ENCODE measurements at regions not wholly inside any gene's neighbourhood (a gene's known extent, or its start where the extent isn't known, plus 50 kb on each side); places are given as distances from the start of the nearest gene placed in this dataset.
"Not testable (repeated sequence)": the region's sequence is repeated elsewhere in the genome, so short reads cannot be mapped to it uniquely, and the experiment has no call there.

DNA sequence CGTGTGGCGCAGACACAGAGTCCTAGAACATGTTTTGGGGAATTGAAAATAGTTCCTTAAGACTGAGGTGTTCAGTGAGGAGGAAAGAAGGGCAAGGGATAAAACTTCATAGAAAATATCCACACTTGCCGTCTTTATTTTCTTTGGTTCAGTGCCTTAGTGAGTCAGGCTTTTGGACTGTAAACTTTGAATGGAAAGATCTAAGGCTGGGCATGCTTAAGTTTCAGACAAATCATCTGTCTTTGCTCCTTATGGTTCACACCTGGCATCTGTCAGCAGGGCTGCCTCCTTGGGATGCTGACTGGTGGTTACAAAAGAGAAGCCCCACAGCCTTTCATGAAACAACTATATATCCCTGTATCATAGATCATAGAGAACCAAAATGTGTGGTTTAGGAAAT lies 136.3 kb upstream of the PRICKLE1 start:
- intact Hi-C loops (cut with DNase I) = no loop called here
- DNase-seq (ENCODE audit: extremely low spot score in 2 of 2) = no peak

DNA sequence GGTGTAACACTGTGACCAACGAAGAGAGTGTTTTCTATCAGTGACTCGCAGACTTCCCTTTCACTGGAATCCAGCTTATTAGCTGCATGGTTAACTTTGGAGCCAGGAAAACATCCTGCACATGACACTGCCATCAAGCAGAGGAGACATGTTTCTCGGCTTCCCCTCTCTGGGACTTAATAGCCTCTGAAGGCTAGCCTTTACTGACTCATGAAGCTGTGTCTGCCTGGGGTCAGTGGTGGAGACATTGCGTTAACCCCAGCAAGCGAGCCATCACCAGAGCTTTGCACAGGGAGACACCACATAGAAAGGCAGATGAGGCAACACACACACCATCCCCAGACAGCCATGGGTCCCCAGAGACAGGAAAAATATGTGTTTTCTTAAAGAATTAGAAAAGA lies 126.9 kb upstream of the PRICKLE1 start:
- no peak for DNase-seq (ENCODE audit: extremely low spot score in 2 of 2)
- Histone ChIP-seq H3K4me1 (peaks cover 7% of the 10 kb centered on the region), H3K4me3 (no peak overlapping the region), H3K36me3 (no peaks in the 10 kb centered on the region), H3K9me3 (no peaks in the 10 kb centered on the region), H3K27me3 (no peaks in the 10 kb centered on the region), H3K27ac (no peak overlapping the region)
- TF ChIP-seq POLR2AphosphoS5 (IDR thresholded peaks at IDR 0.05; ENCODE audit: insufficient read depth in 1 of 2, low read depth in 1 of 2) = no peak
- TF ChIP-seq POLR2A (IDR thresholded peaks at IDR 0.05) = no peak
- TF ChIP-seq, protein P1, sequence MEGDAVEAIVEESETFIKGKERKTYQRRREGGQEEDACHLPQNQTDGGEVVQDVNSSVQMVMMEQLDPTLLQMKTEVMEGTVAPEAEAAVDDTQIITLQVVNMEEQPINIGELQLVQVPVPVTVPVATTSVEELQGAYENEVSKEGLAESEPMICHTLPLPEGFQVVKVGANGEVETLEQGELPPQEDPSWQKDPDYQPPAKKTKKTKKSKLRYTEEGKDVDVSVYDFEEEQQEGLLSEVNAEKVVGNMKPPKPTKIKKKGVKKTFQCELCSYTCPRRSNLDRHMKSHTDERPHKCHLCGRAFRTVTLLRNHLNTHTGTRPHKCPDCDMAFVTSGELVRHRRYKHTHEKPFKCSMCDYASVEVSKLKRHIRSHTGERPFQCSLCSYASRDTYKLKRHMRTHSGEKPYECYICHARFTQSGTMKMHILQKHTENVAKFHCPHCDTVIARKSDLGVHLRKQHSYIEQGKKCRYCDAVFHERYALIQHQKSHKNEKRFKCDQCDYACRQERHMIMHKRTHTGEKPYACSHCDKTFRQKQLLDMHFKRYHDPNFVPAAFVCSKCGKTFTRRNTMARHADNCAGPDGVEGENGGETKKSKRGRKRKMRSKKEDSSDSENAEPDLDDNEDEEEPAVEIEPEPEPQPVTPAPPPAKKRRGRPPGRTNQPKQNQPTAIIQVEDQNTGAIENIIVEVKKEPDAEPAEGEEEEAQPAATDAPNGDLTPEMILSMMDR (IDR thresholded peaks at IDR 0.05) = no peak
- intact Hi-C loops (cut with DNase I) = no loop called here

More for the DNA sequence above, 136.3 kb upstream of the PRICKLE1 start:
- TF ChIP-seq POLR2A (IDR thresholded peaks at IDR 0.05) (no peak), POLR2AphosphoS5 (IDR thresholded peaks at IDR 0.05; ENCODE audit: insufficient read depth in 1 of 2, low read depth in 1 of 2) (no peak)
- TF ChIP-seq, protein P1 (IDR thresholded peaks at IDR 0.05) = no peak
- no peaks in the 10 kb centered on the region for H3K9me3 ChIP-seq
- peaks cover 8% of the 10 kb centered on the region for H3K4me1 ChIP-seq
- H3K27me3 ChIP-seq = no peaks in the 10 kb centered on the region
- H3K36me3 ChIP-seq = no peaks in the 10 kb centered on the region
- no peak overlapping the region for H3K4me3 ChIP-seq
- no peak overlapping the region for H3K27ac ChIP-seq

DNA sequence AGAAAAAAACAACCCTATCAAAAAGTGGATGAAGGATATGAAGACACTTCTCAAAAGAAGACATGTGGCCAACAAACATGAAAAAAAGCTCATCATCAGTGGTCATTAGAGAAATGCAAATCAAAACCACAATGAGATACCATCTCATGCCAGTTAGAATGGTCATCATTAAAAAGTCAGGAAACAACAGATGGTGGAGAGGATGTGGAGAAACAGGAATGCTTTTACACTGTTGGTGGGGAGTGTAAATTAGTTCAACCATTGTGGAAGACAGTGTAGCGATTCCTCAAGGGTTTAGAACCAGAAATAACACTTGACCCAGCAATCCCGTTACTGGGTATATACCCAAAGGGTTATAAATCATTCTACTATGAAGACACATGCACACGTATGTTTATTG lies 124.0 kb upstream of the PRICKLE1 start:
- H3K4me3 ChIP-seq; H3K27ac ChIP-seq; intact Hi-C loops (cut with DNase I); DNase-seq (ENCODE audit: extremely low spot score in 2 of 2); H3K27me3 ChIP-seq; H3K9me3 ChIP-seq; H3K36me3 ChIP-seq; H3K4me1 ChIP-seq: not testable (repeated sequence)

DNA sequence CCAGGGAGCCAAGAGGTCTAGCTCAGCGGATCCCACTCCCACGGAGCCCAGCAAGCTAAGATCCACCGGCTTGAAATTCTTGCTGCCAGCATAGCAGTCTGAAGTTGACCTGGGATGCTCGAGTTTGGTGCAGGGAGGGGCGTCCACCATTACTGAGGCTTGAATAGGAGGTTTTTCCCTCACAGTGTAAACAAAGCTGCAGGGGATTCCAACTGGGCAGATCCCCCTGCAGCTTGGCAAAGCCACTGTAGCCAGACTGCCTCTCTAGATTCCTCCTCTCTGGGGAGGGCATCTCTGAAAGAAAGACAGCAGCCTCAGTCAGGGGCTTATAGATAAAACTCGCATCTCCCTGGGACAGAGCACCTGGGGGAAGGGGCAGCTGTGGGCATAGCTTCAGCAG lies 118.8 kb upstream of the PRICKLE1 start:
- H3K27ac ChIP-seq; H3K4me3 ChIP-seq; DNase-seq (ENCODE audit: extremely low spot score in 2 of 2); H3K27me3 ChIP-seq; H3K36me3 ChIP-seq; H3K9me3 ChIP-seq: not testable (repeated sequence)
- peaks cover 38% of the 10 kb centered on the region for H3K4me1 ChIP-seq
- intact Hi-C loops (cut with DNase I) = loop anchor here (10.0 kb wide), 1 partner anchor 276 kb away; no protein-coding TSS in a partner anchor

DNA sequence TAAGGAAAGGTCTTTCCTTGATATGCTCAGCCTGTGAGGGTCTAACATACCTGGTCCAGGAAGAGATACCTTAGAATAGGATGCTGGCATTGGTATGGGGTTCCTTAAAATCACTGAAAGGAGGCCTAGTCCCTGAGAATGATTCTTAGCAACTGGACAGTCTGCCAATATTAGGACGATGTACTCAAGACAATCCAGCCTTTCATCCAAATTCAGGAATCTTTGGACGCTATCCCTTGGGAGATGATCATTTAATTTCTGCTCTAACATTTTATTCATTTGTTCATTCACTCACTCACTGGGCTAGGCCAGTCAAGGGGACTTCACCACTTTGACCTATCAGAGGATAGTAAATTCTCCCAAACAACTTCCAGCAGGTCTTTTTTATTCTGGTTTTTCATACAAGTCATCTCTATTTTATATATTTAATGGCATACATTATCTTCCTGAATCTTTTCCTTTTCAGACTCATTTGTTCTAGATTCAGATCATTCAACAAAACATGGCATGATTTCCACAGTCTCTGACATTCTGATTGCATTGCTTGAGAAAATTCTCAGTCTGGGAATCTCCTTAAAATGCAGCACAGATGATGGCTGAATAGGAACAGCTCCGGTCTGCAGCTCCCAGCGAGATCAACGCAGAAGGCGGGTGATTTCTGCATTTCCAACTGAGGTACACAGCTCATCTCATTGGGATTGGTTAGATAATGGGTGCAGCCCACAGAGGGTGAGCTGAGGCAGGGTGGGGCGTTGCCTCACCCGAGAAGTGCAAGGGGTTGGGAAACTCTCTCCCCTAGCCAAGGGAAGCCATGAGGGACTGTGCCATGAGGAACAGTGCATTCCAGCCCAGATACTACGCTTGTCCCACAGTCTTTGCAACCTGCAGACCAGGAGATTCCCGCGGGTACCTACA lies 118.0 kb upstream of the PRICKLE1 start:
- no peaks in the 10 kb centered on the region for H3K9me3 ChIP-seq
- H3K27me3 ChIP-seq = no peaks in the 10 kb centered on the region
- intact Hi-C loops (cut with DNase I) = loop anchor here (10.0 kb wide), 1 partner anchor 277 kb away; no protein-coding TSS in a partner anchor
- peaks cover 41% of the 10 kb centered on the region for H3K4me1 ChIP-seq
- H3K4me3 ChIP-seq = no peak overlapping the region
- TF ChIP-seq, protein P1 (IDR thresholded peaks at IDR 0.05) = no peak
- no peak for TF ChIP-seq POLR2AphosphoS5 (IDR thresholded peaks at IDR 0.05; ENCODE audit: insufficient read depth in 1 of 2, low read depth in 1 of 2)
- no peak for TF ChIP-seq POLR2A (IDR thresholded peaks at IDR 0.05)
- no peak overlapping the region for H3K27ac ChIP-seq
- DNase-seq (ENCODE audit: extremely low spot score in 2 of 2) = no peak
- H3K36me3 ChIP-seq = no peaks in the 10 kb centered on the region

DNA sequence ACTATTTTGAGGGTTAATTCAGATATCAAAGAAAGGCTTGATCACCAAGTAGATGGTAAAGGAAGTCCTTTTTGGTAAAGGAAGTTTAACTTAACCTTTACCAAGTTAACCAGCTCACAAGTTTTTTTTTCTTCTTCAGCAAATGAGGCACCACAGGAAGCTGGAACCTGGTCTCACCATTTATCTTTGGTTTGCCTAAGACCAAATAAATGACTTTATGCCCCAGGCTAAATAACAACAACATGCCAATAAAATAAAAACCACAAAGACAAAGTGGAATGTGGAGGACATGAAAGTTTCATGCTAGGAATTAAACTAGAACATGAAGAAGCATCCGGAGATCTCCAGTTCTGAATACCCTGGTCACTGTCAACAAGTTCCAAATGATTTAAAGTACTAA lies 116.8 kb upstream of the PRICKLE1 start:
- intact Hi-C loops (cut with DNase I) = loop anchor here (10.0 kb wide), 1 partner anchor 278 kb away; no protein-coding TSS in a partner anchor
- Histone ChIP-seq H3K9me3 (no peaks in the 10 kb centered on the region), H3K27me3 (no peaks in the 10 kb centered on the region), H3K4me3 (no peak overlapping the region), H3K36me3 (no peaks in the 10 kb centered on the region), H3K4me1 (peaks cover 41% of the 10 kb centered on the region), H3K27ac (no peak overlapping the region)
- no peak for DNase-seq (ENCODE audit: extremely low spot score in 2 of 2)
- TF ChIP-seq POLR2A (IDR thresholded peaks at IDR 0.05) = no peak
- TF ChIP-seq, protein P1 (IDR thresholded peaks at IDR 0.05) = no peak
- TF ChIP-seq POLR2AphosphoS5 (IDR thresholded peaks at IDR 0.05; ENCODE audit: insufficient read depth in 1 of 2, low read depth in 1 of 2) = no peak

Data from vagina (tissue), 2 donors.